Body of pancreas (tissue), 4 donors: ENCODE measurements at regions not wholly inside any gene's neighbourhood (a gene's known extent, or its start where the extent isn't known, plus 50 kb on each side); places are given as distances from the start of the nearest gene placed in this dataset.

ENCODE experiments used
- ATAC-seq: fragments of 150-250 bp; one replicate; pipeline ENCODE4 v1.9.1; 2016
- DNase-seq, 4 donors: peaks; one replicate each; pipeline ENCODE4 v3.0.0-alpha.2; 2019
- H3K27ac ChIP-seq, 4 donors: fragments of 200-600 bp; sonication (generic); 1 replicate in 3 of 4; 2 replicates in 1 of 4; pipeline versions ENCODE4 v1.5.1 to v1.6.1; 2016 to 2019; ENCODE audit warnings: mild to moderate bottlenecking in 1 of 4, mixed read lengths in 1 of 4, moderate library complexity in 1 of 4
- H3K27me3 ChIP-seq, 2 donors: fragments of 200-600 bp; sonication (generic); one replicate each; pipeline ENCODE4 v1.6.0; 2016; ENCODE audit warnings: mild to moderate bottlenecking in 1 of 2
- H3K36me3 ChIP-seq, 2 donors: fragments of 200-600 bp; sonication (generic); replicated peaks in 1 of 2; 2 replicates each; pipeline ENCODE4 v1.5.1; 2016; ENCODE audit warnings: low read depth in 2 of 2; ENCODE audit not compliant: insufficient read depth in 1 of 2
- H3K4me1 ChIP-seq: fragments of 200-600 bp; sonication (generic); one replicate; pipeline ENCODE4 v1.6.0; 2016
- H3K4me3 ChIP-seq, 2 donors: fragments of 200-600 bp; sonication (generic); 1 replicate in 1 of 2; 2 replicates in 1 of 2; pipeline ENCODE4 v1.5.1; 2016 to 2019
- H3K9me3 ChIP-seq, 3 donors: fragments of 200-600 bp; sonication (generic); 1 replicate in 2 of 3; 2 replicates in 1 of 3; pipeline ENCODE4 v1.5.1; 2016
- CTCF ChIP-seq, 7 experiments: fragments of 450-650 bp in 4 of 7; fragments of 200-600 bp in 3 of 7; sonication (generic) in 3 of 7; IDR thresholded peaks; one replicate each; pipeline ENCODE4 v1.5.1; 2016 to 2019; ENCODE audit warnings: antibody characterized with exemption in 7 of 7
- POLR2A ChIP-seq, 3 donors: fragments of 450-650 bp; IDR thresholded peaks; one replicate each; pipeline ENCODE4 v1.6.1; 2016; ENCODE audit warnings: antibody characterized with exemption in 3 of 3, mild to moderate bottlenecking in 2 of 3
- WGBS, 2 donors: methylation state at CpG; one replicate each; pipeline ENCODE4 v1.1.5; 2017; 5-methylcytosine and 5-hydroxymethylcytosine counted together
- intact Hi-C: fragments of 100-400 bp; cut with DNase I; formaldehyde crosslinking; loops from one replicate; pipeline ENCODE4 v1.15.1; 2023

DNA sequence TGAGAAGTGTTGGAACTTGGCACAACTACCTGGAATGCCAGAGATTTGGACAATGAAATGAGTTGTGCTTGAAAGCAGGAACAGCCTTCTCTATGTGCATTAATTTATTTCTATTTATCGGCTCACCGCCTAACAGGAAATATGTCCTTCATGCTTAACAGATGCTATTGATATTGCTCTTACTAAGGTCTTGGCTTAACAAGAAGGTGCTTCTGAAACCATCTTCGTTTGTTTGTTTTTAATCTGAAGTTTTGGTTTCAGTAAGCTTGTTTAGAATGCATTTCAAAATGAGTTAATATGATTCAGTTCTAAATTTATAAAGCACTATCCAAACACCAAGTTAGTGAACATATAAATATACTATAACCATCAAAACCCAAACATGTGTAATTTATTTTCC lies 898.3 kb upstream of the B3GALT2 start:
- no peaks in the 10 kb centered on the region for H3K27me3 ChIP-seq
- no peak for TF ChIP-seq POLR2A (IDR thresholded peaks at IDR 0.05)
- TF ChIP-seq CTCF (IDR thresholded peaks at IDR 0.05) = no peak
- intact Hi-C loops = no loop called here
- H3K4me1 ChIP-seq = no peaks in the 10 kb centered on the region
- no peak for DNase-seq
- no peak overlapping the region for H3K4me3 ChIP-seq
- ATAC-seq = no peak
- 51 to 60% methylated on average over 3 of the region's 3 CpGs for WGBS, 2 donors
- no peak overlapping the region for H3K27ac ChIP-seq
- H3K9me3 ChIP-seq = no peaks in the 10 kb centered on the region
- H3K36me3 ChIP-seq = no peaks in the 10 kb centered on the region

- intact Hi-C loops = no loop called here
- H3K27ac ChIP-seq = no peak overlapping the region
- no peaks in the 10 kb centered on the region for H3K9me3 ChIP-seq
- ATAC-seq (no peak), DNase-seq (no peak)
- H3K36me3 ChIP-seq = no peaks in the 10 kb centered on the region
- no peak overlapping the region for H3K4me3 ChIP-seq
- TF ChIP-seq CTCF (IDR thresholded peaks at IDR 0.05) (no peak), POLR2A (IDR thresholded peaks at IDR 0.05) (no peak)
- no peaks in the 10 kb centered on the region for H3K27me3 ChIP-seq
- no peaks in the 10 kb centered on the region for H3K4me1 ChIP-seq
Observed at GRCh38 chr1:194081444-194081843, 895.0 kb upstream of the B3GALT2 start.

DNA sequence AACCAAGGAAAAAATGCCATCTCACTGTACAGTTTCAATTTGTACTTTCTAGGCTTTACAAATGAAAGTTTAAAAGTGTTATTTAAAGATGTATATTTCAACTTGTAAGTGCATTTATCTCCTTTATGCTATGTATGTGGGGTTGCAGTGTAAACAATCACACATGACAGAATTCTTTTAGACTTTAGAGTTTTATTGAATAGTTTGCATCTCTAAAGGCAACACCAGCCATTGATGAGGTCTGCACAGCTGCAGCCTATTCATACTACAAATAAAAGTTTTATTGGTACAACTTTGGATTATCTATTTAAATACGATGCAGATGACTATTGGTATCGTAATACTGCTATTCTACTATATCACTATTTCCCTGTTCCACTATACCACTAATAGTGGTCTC lies 894.4 kb upstream of the B3GALT2 start:
- WGBS, 2 donors = 88 to 97% methylated on average over 2 of the region's 2 CpGs
- Histone ChIP-seq H3K9me3 (no peaks in the 10 kb centered on the region), H3K36me3 (no peaks in the 10 kb centered on the region), H3K27ac (no peak overlapping the region), H3K4me3 (no peak overlapping the region), H3K4me1 (no peaks in the 10 kb centered on the region), H3K27me3 (no peaks in the 10 kb centered on the region)
- no peak for ATAC-seq
- intact Hi-C loops = no loop called here
- no peak for TF ChIP-seq POLR2A (IDR thresholded peaks at IDR 0.05)
- no peak for TF ChIP-seq CTCF (IDR thresholded peaks at IDR 0.05)
- no peak for DNase-seq

DNA sequence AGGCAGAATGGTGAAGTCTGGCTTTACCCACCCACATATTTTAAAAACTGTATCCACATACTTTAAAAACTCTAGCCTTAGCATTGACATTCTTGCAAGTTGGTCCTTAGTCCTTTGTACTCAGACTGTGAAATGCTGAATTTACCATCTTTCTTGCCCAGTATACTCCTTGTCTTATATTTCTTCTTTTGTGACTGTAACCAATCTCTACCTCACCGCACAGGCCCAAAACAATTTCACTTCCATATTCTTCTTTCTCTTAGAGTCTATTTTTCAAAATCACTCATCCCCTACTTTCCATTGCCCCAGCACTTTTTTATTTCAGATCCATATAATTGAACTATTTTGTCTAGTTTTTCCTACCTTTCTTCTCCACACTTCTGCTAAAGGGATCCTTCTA lies 892.4 kb upstream of the B3GALT2 start:
- intact Hi-C loops = no loop called here
- 88% methylated on average over 1 of the region's 1 CpG for WGBS, 2 donors
- Histone ChIP-seq H3K27ac (no peak overlapping the region), H3K4me1 (no peaks in the 10 kb centered on the region), H3K4me3 (no peak overlapping the region), H3K27me3 (no peaks in the 10 kb centered on the region), H3K36me3 (no peaks in the 10 kb centered on the region), H3K9me3 (no peaks in the 10 kb centered on the region)
- TF ChIP-seq POLR2A (IDR thresholded peaks at IDR 0.05) (no peak), CTCF (IDR thresholded peaks at IDR 0.05) (no peak)
- no peak for ATAC-seq
- no peak for DNase-seq

- intact Hi-C loops = no loop called here
- DNase-seq = no peak
Observed at GRCh38 chr1:194076646-194077045, 890.2 kb upstream of the B3GALT2 start.

More at GRCh38 chr1:194076646-194077045, 890.2 kb upstream of the B3GALT2 start:
- no peak for ATAC-seq
- Histone ChIP-seq H3K9me3 (no peaks in the 10 kb centered on the region), H3K27ac (no peak overlapping the region), H3K36me3 (no peaks in the 10 kb centered on the region), H3K27me3 (no peaks in the 10 kb centered on the region), H3K4me1 (no peaks in the 10 kb centered on the region), H3K4me3 (no peak overlapping the region)
- WGBS, 2 donors = 4 to 26% methylated on average over 1 of the region's 1 CpG
- TF ChIP-seq POLR2A (IDR thresholded peaks at IDR 0.05) (no peak), CTCF (IDR thresholded peaks at IDR 0.05) (no peak)
